Neural progenitor cell (in vitro differentiated cells): ENCODE measurements at regions not wholly inside any gene's neighbourhood (a gene's known extent, or its start where the extent isn't known, plus 50 kb on each side); places are given as distances from the start of the nearest gene placed in this dataset.
A peak's percentile ranks its signal among the peaks of the same experiment; 100 is the strongest.

ENCODE experiments used
- DNase-seq: peaks from one replicate; pipeline ENCODE4 v3.0.0-alpha.2; 2016; ENCODE audit warnings: low spot score
- H2AFZ ChIP-seq: fragments of 200-600 bp; sonication (generic); replicated peaks from 2 replicates; pipeline ENCODE4 v1.6.1; 2016; ENCODE audit warnings: antibody characterized with exemption
- H3F3A ChIP-seq: fragments of 200-600 bp; sonication (generic); 2 replicates; pipeline ENCODE4 v1.6.1; 2016; ENCODE audit warnings: antibody characterized with exemption, low read depth
- H3K27ac ChIP-seq: fragments of 200-600 bp; sonication (generic); 2 replicates; pipeline ENCODE4 v1.5.1; 2016; ENCODE audit warnings: mild to moderate bottlenecking
- H3K27me3 ChIP-seq: fragments of 200-600 bp; sonication (generic); 2 replicates; pipeline ENCODE4 v1.6.1; 2016; ENCODE audit warnings: mild to moderate bottlenecking, moderate library complexity
- H3K36me3 ChIP-seq: fragments of 200-600 bp; sonication (generic); 2 replicates; pipeline ENCODE4 v1.5.1; 2016
- H3K4me1 ChIP-seq: fragments of 200-600 bp; sonication (generic); 2 replicates; pipeline ENCODE4 v1.6.1; 2016; ENCODE audit warnings: mixed run types
- H3K4me2 ChIP-seq: fragments of 200-600 bp; sonication (generic); 2 replicates; pipeline ENCODE4 v1.6.1; 2016
- H3K4me3 ChIP-seq: fragments of 200-600 bp; sonication (generic); 2 replicates; pipeline ENCODE4 v1.5.1; 2016
- H3K79me2 ChIP-seq: fragments of 200-600 bp; sonication (generic); 2 replicates; pipeline ENCODE4 v1.6.1; 2016; ENCODE audit warnings: low read depth
- H3K9ac ChIP-seq: fragments of 200-600 bp; sonication (generic); 2 replicates; pipeline ENCODE4 v1.6.1; 2016
- H3K9me3 ChIP-seq: fragments of 200-600 bp; sonication (generic); 2 replicates; pipeline ENCODE4 v1.5.1; 2016; ENCODE audit warnings: low read depth
- H4K20me1 ChIP-seq: fragments of 200-600 bp; sonication (generic); 2 replicates; pipeline ENCODE4 v1.6.1; 2016; ENCODE audit warnings: low read depth
- H3K27ac Mint-ChIP-seq: 3 replicates; pipeline ENCODE4 v1.8.0; 2021; ENCODE audit warnings: mixed read lengths
- H3K27me3 Mint-ChIP-seq: 2 replicates; pipeline ENCODE4 v1.8.0; 2022; ENCODE audit warnings: low read depth, mild to moderate bottlenecking, inconsistent platforms, moderate library complexity, mixed read lengths; ENCODE audit not compliant: insufficient read depth
- H3K36me3 Mint-ChIP-seq: 3 replicates; pipeline ENCODE4 v1.8.0; 2021; ENCODE audit warnings: mixed read lengths
- H3K4me1 Mint-ChIP-seq: 3 replicates; pipeline ENCODE4 v1.8.0; 2021; ENCODE audit warnings: mixed read lengths
- H3K4me3 Mint-ChIP-seq: 3 replicates; pipeline ENCODE4 v1.8.0; 2021; ENCODE audit warnings: mild to moderate bottlenecking, moderate library complexity, mixed read lengths
- H3K9me3 Mint-ChIP-seq: 3 replicates; pipeline ENCODE4 v1.8.0; 2020; ENCODE audit warnings: mixed read lengths
- EZH2 ChIP-seq: fragments of 200-600 bp; sonication (generic); IDR thresholded peaks from 2 replicates; pipeline ENCODE4 v1.6.1; 2017; ENCODE audit warnings: antibody characterized with exemption, mild to moderate bottlenecking, moderate library complexity
- EZH2phosphoT487 ChIP-seq: fragments of 200-600 bp; sonication (generic); IDR thresholded peaks from 2 replicates; pipeline ENCODE4 v1.6.1; 2017; ENCODE audit warnings: antibody characterized with exemption
- TF ChIP-seq, protein P1 (sequence below): fragments of 200-600 bp; sonication (generic); IDR thresholded peaks from 2 replicates; pipeline ENCODE4 v1.5.1; 2017; ENCODE audit warnings: antibody characterized with exemption, mild to moderate bottlenecking

DNA sequence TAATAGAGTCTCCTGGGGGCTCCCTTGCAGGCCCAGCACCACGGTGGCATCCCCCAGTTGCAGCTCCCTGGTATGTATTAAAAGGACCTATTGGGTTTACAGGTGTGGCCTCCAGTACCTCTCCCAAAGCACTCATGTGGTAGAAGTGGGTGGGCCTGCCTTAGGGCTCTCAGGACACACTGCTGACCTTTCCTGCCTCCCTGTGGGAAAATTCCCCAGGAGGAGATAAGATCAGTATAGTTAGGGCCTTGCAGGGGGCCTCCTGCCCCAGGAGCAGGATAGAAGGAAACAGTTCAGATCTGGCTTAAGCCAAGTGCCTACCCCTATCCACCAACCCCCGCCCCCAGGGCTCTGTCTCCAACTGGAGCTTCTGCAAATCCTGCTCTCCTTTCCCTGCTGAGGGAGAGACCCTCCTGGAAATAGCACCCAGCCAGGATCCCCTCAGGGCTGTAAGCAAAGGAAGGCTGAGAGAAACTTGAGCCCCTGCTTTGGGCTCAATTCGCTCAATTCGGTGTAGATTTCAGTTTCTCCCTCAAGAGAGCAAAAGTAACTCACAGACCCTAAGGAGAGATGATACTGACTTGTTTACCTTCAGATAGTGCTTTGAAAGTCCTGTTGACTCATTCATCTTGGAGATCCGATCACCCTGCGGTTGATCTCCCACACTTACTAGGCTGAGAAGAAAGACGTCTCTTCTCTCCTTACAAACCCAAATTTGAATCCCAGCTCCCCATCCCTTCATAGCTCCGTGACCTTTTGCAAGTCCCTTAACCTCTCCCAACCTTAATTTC, 130.6 kb downstream of the WDR11 start:
- no peak overlapping the region for H3K9ac ChIP-seq
- peak; percentile 15 for DNase-seq
- H2AFZ ChIP-seq, result no peak overlapping the region
- peaks cover 36% of the 10 kb centered on the region for H3K4me1 ChIP-seq
- no peaks in the 10 kb centered on the region for H3K36me3 ChIP-seq
- TF ChIP-seq EZH2 (no peak), EZH2phosphoT487 (no peak)
- TF ChIP-seq, protein P1, sequence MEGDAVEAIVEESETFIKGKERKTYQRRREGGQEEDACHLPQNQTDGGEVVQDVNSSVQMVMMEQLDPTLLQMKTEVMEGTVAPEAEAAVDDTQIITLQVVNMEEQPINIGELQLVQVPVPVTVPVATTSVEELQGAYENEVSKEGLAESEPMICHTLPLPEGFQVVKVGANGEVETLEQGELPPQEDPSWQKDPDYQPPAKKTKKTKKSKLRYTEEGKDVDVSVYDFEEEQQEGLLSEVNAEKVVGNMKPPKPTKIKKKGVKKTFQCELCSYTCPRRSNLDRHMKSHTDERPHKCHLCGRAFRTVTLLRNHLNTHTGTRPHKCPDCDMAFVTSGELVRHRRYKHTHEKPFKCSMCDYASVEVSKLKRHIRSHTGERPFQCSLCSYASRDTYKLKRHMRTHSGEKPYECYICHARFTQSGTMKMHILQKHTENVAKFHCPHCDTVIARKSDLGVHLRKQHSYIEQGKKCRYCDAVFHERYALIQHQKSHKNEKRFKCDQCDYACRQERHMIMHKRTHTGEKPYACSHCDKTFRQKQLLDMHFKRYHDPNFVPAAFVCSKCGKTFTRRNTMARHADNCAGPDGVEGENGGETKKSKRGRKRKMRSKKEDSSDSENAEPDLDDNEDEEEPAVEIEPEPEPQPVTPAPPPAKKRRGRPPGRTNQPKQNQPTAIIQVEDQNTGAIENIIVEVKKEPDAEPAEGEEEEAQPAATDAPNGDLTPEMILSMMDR, result no peak
- no peak overlapping the region for H3K27ac Mint-ChIP-seq
- H3K9me3 Mint-ChIP-seq, result peaks cover 18% of the 10 kb centered on the region
- peaks cover 6% of the 10 kb centered on the region for H3F3A ChIP-seq
- peaks cover 41% of the 10 kb centered on the region for H3K27me3 ChIP-seq
- no peak overlapping the region for H3K4me2 ChIP-seq
- H3K4me3 Mint-ChIP-seq, result no peak overlapping the region
- H3K36me3 Mint-ChIP-seq, result no peaks in the 10 kb centered on the region
- H3K4me1 Mint-ChIP-seq, result peaks cover 25% of the 10 kb centered on the region
- H3K27ac ChIP-seq, result no peak overlapping the region
- H4K20me1 ChIP-seq, result peaks cover 3% of the 10 kb centered on the region
- H3K27me3 Mint-ChIP-seq, result peaks cover 22% of the 10 kb centered on the region
- no peaks in the 10 kb centered on the region for H3K79me2 ChIP-seq
- no peaks in the 10 kb centered on the region for H3K9me3 ChIP-seq
- H3K4me3 ChIP-seq, result no peak overlapping the region

DNA sequence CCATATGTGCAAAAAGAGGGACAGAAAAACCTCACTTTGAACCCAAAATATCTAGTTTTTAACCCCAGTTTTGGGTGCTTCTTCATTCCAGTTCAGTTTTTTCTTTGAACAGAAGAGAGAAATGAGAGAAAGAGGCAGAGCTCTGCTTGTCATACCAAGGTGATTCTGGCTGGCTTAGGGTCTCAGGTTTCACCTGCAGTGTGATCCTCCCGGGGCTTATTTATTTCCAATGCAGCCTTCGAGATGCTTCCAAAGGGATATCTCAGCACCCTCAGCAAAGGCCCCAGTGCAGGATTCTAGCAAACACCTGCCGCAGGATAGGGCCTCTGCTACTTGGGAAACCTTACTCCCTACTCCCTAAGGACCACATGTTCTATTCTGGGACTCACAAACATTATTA, 131.3 kb downstream of the WDR11 start:
- peaks cover 36% of the 10 kb centered on the region for H3K4me1 ChIP-seq
- H3K4me3 ChIP-seq, result no peak overlapping the region

DNA sequence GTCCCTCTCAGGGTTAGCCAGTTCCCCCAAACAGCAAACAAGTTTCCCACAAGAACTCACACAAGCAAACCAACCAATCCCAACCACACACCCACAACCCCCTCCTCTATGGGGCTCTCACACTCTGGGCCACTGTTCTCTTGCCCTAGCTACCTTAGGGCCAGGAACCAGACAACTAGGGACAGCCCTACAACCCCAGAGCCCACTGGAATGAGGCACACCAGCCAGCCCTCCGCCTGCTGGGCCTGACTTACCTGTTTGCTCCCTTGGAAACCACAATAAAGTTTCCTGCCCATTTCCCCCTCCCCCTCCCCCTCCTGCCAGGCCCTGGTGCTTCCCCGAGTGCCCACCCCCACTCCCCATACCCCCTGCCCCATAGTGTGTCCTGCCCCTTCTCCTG, 132.6 kb downstream of the WDR11 start:
- H3K9me3 Mint-ChIP-seq, result peaks cover 26% of the 10 kb centered on the region
- H4K20me1 ChIP-seq, result peaks cover 3% of the 10 kb centered on the region
- H3K4me3 Mint-ChIP-seq, result no peak overlapping the region
- peaks cover 6% of the 10 kb centered on the region for H3F3A ChIP-seq
- TF ChIP-seq EZH2 (no peak), EZH2phosphoT487 (no peak)
- TF ChIP-seq, protein P1, result no peak
- H3K9me3 ChIP-seq, result no peaks in the 10 kb centered on the region
- H3K4me1 Mint-ChIP-seq, result peaks cover 21% of the 10 kb centered on the region
- DNase-seq, result no peak
- no peak overlapping the region for H3K4me3 ChIP-seq
- no peaks in the 10 kb centered on the region for H3K79me2 ChIP-seq
- H3K9ac ChIP-seq, result no peak overlapping the region
- H3K27ac ChIP-seq, result no peak overlapping the region
- H3K36me3 ChIP-seq, result no peaks in the 10 kb centered on the region
- no peak overlapping the region for H3K4me2 ChIP-seq
- peaks cover 25% of the 10 kb centered on the region for H3K27me3 Mint-ChIP-seq
- H3K27ac Mint-ChIP-seq, result no peak overlapping the region
- no peaks in the 10 kb centered on the region for H3K36me3 Mint-ChIP-seq
- H2AFZ ChIP-seq, result no peak overlapping the region
- H3K27me3 ChIP-seq, result peaks cover 26% of the 10 kb centered on the region
- H3K4me1 ChIP-seq, result peaks cover 36% of the 10 kb centered on the region

More for the DNA sequence above, 131.3 kb downstream of the WDR11 start:
- peaks cover 21% of the 10 kb centered on the region for H3K9me3 Mint-ChIP-seq
- Histone ChIP-seq H3K9ac (no peak overlapping the region), H3K79me2 (no peaks in the 10 kb centered on the region), H2AFZ (no peak overlapping the region), H3K27ac (no peak overlapping the region), H3K9me3 (no peaks in the 10 kb centered on the region), H3K36me3 (no peaks in the 10 kb centered on the region), H3F3A (peaks cover 6% of the 10 kb centered on the region), H3K27me3 (peaks cover 38% of the 10 kb centered on the region), H3K4me2 (no peak overlapping the region), H4K20me1 (peaks cover 3% of the 10 kb centered on the region)
- H3K4me3 Mint-ChIP-seq, result no peak overlapping the region
- H3K4me1 Mint-ChIP-seq, result peaks cover 25% of the 10 kb centered on the region
- H3K27ac Mint-ChIP-seq, result no peak overlapping the region
- peaks cover 25% of the 10 kb centered on the region for H3K27me3 Mint-ChIP-seq
- TF ChIP-seq EZH2 (no peak), EZH2phosphoT487 (no peak)
- TF ChIP-seq, protein P1, result no peak
- no peak for DNase-seq
- H3K36me3 Mint-ChIP-seq, result no peaks in the 10 kb centered on the region
